Neuronal stem cell (in vitro differentiated cells): ENCODE measurements at regions not wholly inside any gene's neighbourhood (a gene's known extent, or its start where the extent isn't known, plus 50 kb on each side); places are given as distances from the start of the nearest gene placed in this dataset.

Source experiments
- DNase-seq: peaks from one replicate; pipeline ENCODE4 v3.0.0-alpha.2; 2013; ENCODE audit warnings: low spot score
- H2AFZ ChIP-seq: one replicate; pipeline ENCODE4 v1.6.1; 2013; ENCODE audit warnings: mild to moderate bottlenecking, low read length, inconsistent platforms
- H2AK5ac ChIP-seq: 2 replicates; pipeline ENCODE4 v1.6.1; 2013; ENCODE audit warnings: low read depth, mild to moderate bottlenecking, inconsistent platforms, low read length, moderate library complexity, mixed read lengths
- H2BK120ac ChIP-seq: 2 replicates; pipeline ENCODE4 v1.6.1; 2013; ENCODE audit warnings: low read depth, mild to moderate bottlenecking, inconsistent platforms, low read length, moderate library complexity, mixed read lengths
- H2BK12ac ChIP-seq: one replicate; pipeline ENCODE4 v1.6.1; 2013; ENCODE audit warnings: low read length, inconsistent platforms
- H2BK15ac ChIP-seq: 2 replicates; pipeline ENCODE4 v1.6.1; 2013; ENCODE audit warnings: mild to moderate bottlenecking, low read length, inconsistent platforms, mixed read lengths
- H2BK5ac ChIP-seq: one replicate; pipeline ENCODE4 v1.6.1; 2013; ENCODE audit warnings: inconsistent platforms, mild to moderate bottlenecking, low read length, moderate library complexity
- H3K14ac ChIP-seq: one replicate; pipeline ENCODE4 v1.6.1; 2013; ENCODE audit warnings: low read length, inconsistent platforms
- H3K18ac ChIP-seq: 2 replicates; pipeline ENCODE4 v1.6.1; 2013; ENCODE audit warnings: low read length, inconsistent platforms
- H3K23ac ChIP-seq: 2 replicates; pipeline ENCODE4 v1.6.1; 2013; ENCODE audit warnings: low read depth, mild to moderate bottlenecking, mixed read lengths, low read length, inconsistent platforms; ENCODE audit not compliant: poor library complexity
- H3K27ac ChIP-seq: replicated peaks from 3 replicates; pipeline ENCODE4 v1.5.1; 2013; ENCODE audit warnings: low read length, inconsistent platforms
- H3K27me3 ChIP-seq, 3 experiments: 2 replicates each; pipeline ENCODE4 v1.6.1; 2013; ENCODE audit warnings: low read length in 3 of 3, mild to moderate bottlenecking in 2 of 3, inconsistent platforms in 1 of 3, low read depth in 1 of 3, mixed read lengths in 1 of 3, moderate library complexity in 1 of 3; ENCODE audit not compliant: control insufficient read depth in 3 of 3, insufficient read depth in 3 of 3
- H3K36me3 ChIP-seq, 2 donors: replicated peaks in 1 of 2; 2 replicates each; pipeline ENCODE4 v1.6.1; 2013; ENCODE audit warnings: low read length in 2 of 2; ENCODE audit not compliant: control insufficient read depth in 2 of 2, insufficient read depth in 2 of 2
- H3K4ac ChIP-seq: 2 replicates; pipeline ENCODE4 v1.6.1; 2013; ENCODE audit warnings: inconsistent platforms, mild to moderate bottlenecking, low read length, moderate library complexity
- H3K4me1 ChIP-seq, 2 donors: 1 replicate in 1 of 2; 2 replicates in 1 of 2; pipeline ENCODE4 v1.6.1; 2013; ENCODE audit warnings: low read length in 2 of 2, low read depth in 1 of 2; ENCODE audit not compliant: control insufficient read depth in 2 of 2, insufficient read depth in 1 of 2
- H3K4me2 ChIP-seq: one replicate; pipeline ENCODE4 v1.6.1; 2013; ENCODE audit warnings: mild to moderate bottlenecking, low read length, inconsistent platforms; ENCODE audit not compliant: insufficient read depth, poor library complexity, severe bottlenecking
- H3K4me3 ChIP-seq, 2 donors: 2 replicates each; pipeline ENCODE4 v1.5.1; 2013; ENCODE audit warnings: low read length in 2 of 2, mild to moderate bottlenecking in 2 of 2, inconsistent platforms in 1 of 2, moderate library complexity in 1 of 2
- H3K79me1 ChIP-seq: one replicate; pipeline ENCODE4 v1.6.1; 2013; ENCODE audit warnings: low read depth, mild to moderate bottlenecking, inconsistent platforms, low read length, moderate library complexity
- H3K9ac ChIP-seq: one replicate; pipeline ENCODE4 v1.6.1; 2013; ENCODE audit warnings: mild to moderate bottlenecking, low read depth, low read length, inconsistent platforms; ENCODE audit not compliant: poor library complexity
- H3K9me3 ChIP-seq, 2 donors: replicated peaks in 1 of 2; 2 replicates each; pipeline versions ENCODE3 to v1.6.1; 2013; ENCODE audit warnings: low read length in 2 of 2, mild to moderate bottlenecking in 2 of 2, inconsistent platforms in 1 of 2, low read depth in 1 of 2, mixed read lengths in 1 of 2, moderate library complexity in 1 of 2; ENCODE audit not compliant: control insufficient read depth in 2 of 2, insufficient read depth in 1 of 2
- H4K8ac ChIP-seq: one replicate; pipeline ENCODE4 v1.6.1; 2013; ENCODE audit warnings: low read depth, mild to moderate bottlenecking, inconsistent platforms, low read length, moderate library complexity
- H4K91ac ChIP-seq: one replicate; pipeline ENCODE4 v1.6.1; 2013; ENCODE audit warnings: low read length, low read depth, mild to moderate bottlenecking, inconsistent platforms; ENCODE audit not compliant: poor library complexity
- whole genome bisulfite sequencing, 2 donors: extraction: QIAGEN DNeasy Blood & Tissue Kit; methylation state at CpG; one replicate each; pipeline ENCODE4 v1.1.7; 2013; ENCODE audit warnings: missing lambda C conversion rate in 2 of 2, mixed read lengths in 1 of 2; ENCODE audit not compliant: insufficient read length in 2 of 2, insufficient replicate concordance in 1 of 2; ENCODE audit errors: extremely low coverage in 2 of 2; 5-methylcytosine and 5-hydroxymethylcytosine counted together

DNA sequence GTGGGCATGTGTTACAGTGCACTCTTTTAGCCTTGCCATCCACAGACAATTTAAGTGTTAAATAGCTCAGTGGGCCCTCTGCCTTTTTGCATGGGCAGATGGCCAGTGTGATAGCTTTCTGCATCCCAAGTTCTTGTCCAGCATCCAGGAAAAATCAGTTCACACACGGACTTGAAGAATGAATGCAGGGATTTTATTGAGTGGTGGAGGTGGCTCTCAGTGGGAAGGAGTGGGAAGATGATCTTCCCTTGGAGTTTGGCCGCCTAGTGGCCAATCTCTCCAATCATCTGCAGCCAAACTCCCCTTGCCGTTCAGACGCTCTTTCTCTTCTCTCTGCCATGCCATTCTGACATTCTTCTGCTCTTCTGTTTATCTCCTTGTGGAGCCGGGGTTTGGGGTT is 322.4 kb upstream of the GRAMD2B start:
- no peak overlapping the region for H2AFZ ChIP-seq
- no peak overlapping the region for H3K14ac ChIP-seq
- H3K4me1 ChIP-seq: peaks cover 0 to 3% of the 10 kb centered on the region in 2 donors
- H2BK15ac ChIP-seq: no peak overlapping the region
- H3K9ac ChIP-seq: no peak overlapping the region
- H3K27me3 ChIP-seq: no peaks in the 10 kb centered on the region
- no peak overlapping the region for H4K8ac ChIP-seq
- H3K18ac ChIP-seq: peak overlapping the region; percentile 44
- H3K23ac ChIP-seq: no peak overlapping the region
- WGBS, 2 donors: no CpG with 5 or more reads among the region's 5 CpGs
- no peak overlapping the region for H2BK5ac ChIP-seq
- H4K91ac ChIP-seq: no peak overlapping the region
- H3K36me3 ChIP-seq: no peaks in the 10 kb centered on the region
- H2BK12ac ChIP-seq: no peak overlapping the region
- no peak overlapping the region for H3K4me2 ChIP-seq
- H3K79me1 ChIP-seq: no peaks in the 10 kb centered on the region
- H3K4me3 ChIP-seq: no peak overlapping the region
- no peak for DNase-seq
- no peak overlapping the region for H3K27ac ChIP-seq
- no peak overlapping the region for H2AK5ac ChIP-seq
- no peak overlapping the region for H2BK120ac ChIP-seq
- H3K9me3 ChIP-seq: peaks cover 2 to 5% of the 10 kb centered on the region in 2 donors
- H3K4ac ChIP-seq: no peak overlapping the region

GRCh38 chr5:126101901-126102300 is 321.3 kb upstream of the GRAMD2B start:
- Histone ChIP-seq H3K18ac (peak overlapping the region; percentile 41), H3K9ac (no peak overlapping the region), H4K91ac (no peak overlapping the region), H3K4me2 (no peak overlapping the region), H2AK5ac (no peak overlapping the region), H2BK120ac (no peak overlapping the region), H3K14ac (no peak overlapping the region), H4K8ac (no peak overlapping the region), H3K23ac (no peak overlapping the region), H3K36me3 (no peaks in the 10 kb centered on the region), H2BK12ac (no peak overlapping the region), H3K79me1 (peaks cover 2% of the 10 kb centered on the region), H3K4me3 (no peak overlapping the region), H3K9me3 (peaks cover 2 to 5% of the 10 kb centered on the region in 2 donors), H2AFZ (no peak overlapping the region), H3K4ac (no peak overlapping the region), H2BK15ac (no peak overlapping the region), H3K4me1 (peaks cover 0 to 3% of the 10 kb centered on the region in 2 donors), H3K27ac (no peak overlapping the region), H2BK5ac (no peak overlapping the region), H3K27me3 (no peaks in the 10 kb centered on the region)
- no peak for DNase-seq
- WGBS, 2 donors: no CpG with 5 or more reads among the region's 4 CpGs

DNA sequence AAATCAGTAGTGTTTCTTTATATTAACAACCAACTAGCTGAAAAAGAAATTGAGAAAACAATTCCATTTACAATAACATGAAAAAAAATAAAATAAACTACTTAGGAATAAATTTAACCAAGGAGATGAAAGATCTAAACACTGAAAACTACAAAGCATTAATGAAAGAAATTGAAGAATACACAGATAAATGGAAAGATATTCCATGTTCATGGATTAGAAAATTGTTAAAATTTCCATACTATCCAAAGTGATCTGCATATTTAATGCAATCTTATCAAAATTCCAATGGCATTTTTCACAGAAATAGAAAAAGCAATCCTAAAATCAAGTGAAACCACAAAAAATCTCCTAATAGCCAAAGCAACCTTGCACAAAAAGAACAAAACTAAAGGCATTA is 320.2 kb upstream of the GRAMD2B start:
- Histone ChIP-seq H2AK5ac (no peak overlapping the region), H3K9me3 (no peaks in the 10 kb centered on the region), H3K4me1 (peaks cover 0 to 3% of the 10 kb centered on the region in 2 donors), H4K8ac (no peak overlapping the region), H3K4ac (no peak overlapping the region), H3K27me3 (no peaks in the 10 kb centered on the region), H3K18ac (no peak overlapping the region), H3K4me2 (no peak overlapping the region), H3K9ac (no peak overlapping the region), H3K4me3 (no peak overlapping the region), H3K23ac (no peak overlapping the region), H2BK5ac (no peak overlapping the region), H2BK120ac (no peak overlapping the region), H3K27ac (no peak overlapping the region), H4K91ac (no peak overlapping the region), H3K36me3 (no peaks in the 10 kb centered on the region), H2BK15ac (no peak overlapping the region), H3K79me1 (peaks cover 2% of the 10 kb centered on the region), H2BK12ac (no peak overlapping the region), H3K14ac (no peak overlapping the region), H2AFZ (no peak overlapping the region)
- DNase-seq: no peak

- Histone ChIP-seq H3K4ac (no peak overlapping the region), H2BK12ac (no peak overlapping the region), H2BK5ac (no peak overlapping the region), H2AFZ (no peak overlapping the region), H3K23ac (no peak overlapping the region), H3K27ac (no peak overlapping the region), H3K27me3 (no peaks in the 10 kb centered on the region), H3K79me1 (peaks cover 2% of the 10 kb centered on the region), H3K4me3 (no peak overlapping the region), H4K91ac (no peak overlapping the region), H3K36me3 (no peaks in the 10 kb centered on the region), H2BK120ac (no peak overlapping the region), H3K14ac (no peak overlapping the region), H2AK5ac (no peak overlapping the region), H3K18ac (no peak overlapping the region), H2BK15ac (no peak overlapping the region), H3K4me1 (peaks cover 0 to 6% of the 10 kb centered on the region in 2 donors), H3K9me3 (no peaks in the 10 kb centered on the region), H3K4me2 (no peak overlapping the region), H3K9ac (no peak overlapping the region), H4K8ac (no peak overlapping the region)
- no CpG with 5 or more reads among the region's 1 CpG for WGBS, 2 donors
- no peak for DNase-seq
Observed at GRCh38 chr5:126103868-126104267, 319.3 kb upstream of the GRAMD2B start.
